GM23338 (cell line): ENCODE measurements at regions not wholly inside any gene's neighbourhood (a gene's known extent, or its start where the extent isn't known, plus 50 kb on each side); places are given as distances from the start of the nearest gene placed in this dataset.

Experiments
- ATAC-seq: fragments of 200-7000 bp; cut with Tn5 transposase; 3 replicates; pipeline ENCODE4 v1.9.1; 2020
- DNase-seq: peaks from one replicate; pipeline ENCODE4 v3.0.0-alpha.2; 2015; ENCODE audit warnings: low spot score
- H2AFZ ChIP-seq: fragments of 200-600 bp; sonication (generic); 2 replicates; pipeline ENCODE4 v1.8.0; 2016; ENCODE audit warnings: antibody characterized with exemption, mild to moderate bottlenecking, moderate library complexity
- H3F3A ChIP-seq: fragments of 200-600 bp; sonication (generic); replicated peaks from 2 replicates; pipeline ENCODE4 v1.8.0; 2017; ENCODE audit warnings: antibody characterized with exemption, mixed run types, low read depth
- H3K27ac ChIP-seq: fragments of 200-600 bp; sonication (generic); 2 replicates; pipeline ENCODE4 v1.6.1; 2016; ENCODE audit warnings: low read depth
- H3K27me3 ChIP-seq: fragments of 200-600 bp; sonication (generic); 2 replicates; pipeline ENCODE4 v1.8.0; 2016; ENCODE audit warnings: mild to moderate bottlenecking, mixed run types, moderate library complexity; ENCODE audit not compliant: insufficient read depth
- H3K36me3 ChIP-seq: fragments of 200-600 bp; sonication (generic); 2 replicates; pipeline ENCODE4 v1.8.0; 2016; ENCODE audit warnings: mild to moderate bottlenecking; ENCODE audit not compliant: insufficient read depth
- H3K4me1 ChIP-seq: fragments of 200-600 bp; sonication (generic); 2 replicates; pipeline ENCODE4 v1.8.0; 2016; ENCODE audit warnings: mild to moderate bottlenecking, moderate library complexity; ENCODE audit not compliant: insufficient read depth
- H3K4me2 ChIP-seq: fragments of 200-600 bp; sonication (generic); 2 replicates; pipeline ENCODE4 v1.7.1; 2017; ENCODE audit warnings: mixed run types
- H3K4me3 ChIP-seq: fragments of 200-600 bp; sonication (generic); 2 replicates; pipeline ENCODE4 v1.6.1; 2016; ENCODE audit warnings: mixed run types
- H3K79me2 ChIP-seq: fragments of 200-600 bp; sonication (generic); replicated peaks from 2 replicates; pipeline ENCODE4 v1.8.0; 2017; ENCODE audit warnings: mild to moderate bottlenecking; ENCODE audit not compliant: insufficient read depth
- H3K9me2 ChIP-seq: fragments of 200-600 bp; sonication (generic); 2 replicates; pipeline ENCODE4 v1.8.0; 2017; ENCODE audit not compliant: insufficient read depth
- H4K20me1 ChIP-seq: fragments of 200-600 bp; sonication (generic); replicated peaks from 2 replicates; pipeline ENCODE4 v1.8.0; 2017; ENCODE audit warnings: mild to moderate bottlenecking; ENCODE audit not compliant: insufficient read depth
- H3K27ac Mint-ChIP-seq: 2 replicates; pipeline ENCODE4 v1.8.0; 2020; ENCODE audit warnings: inconsistent platforms, mild to moderate bottlenecking, moderate library complexity, mixed read lengths
- H3K27me3 Mint-ChIP-seq: 3 replicates; pipeline ENCODE4 v1.8.0; 2022; ENCODE audit warnings: low read depth, mild to moderate bottlenecking, moderate library complexity, mixed read lengths, inconsistent platforms; ENCODE audit not compliant: insufficient read depth, poor library complexity
- H3K36me3 Mint-ChIP-seq: 3 replicates; pipeline ENCODE4 v1.8.0; 2021; ENCODE audit warnings: low read depth, mild to moderate bottlenecking, inconsistent platforms, moderate library complexity, mixed read lengths
- H3K4me1 Mint-ChIP-seq: 3 replicates; pipeline ENCODE4 v1.8.0; 2020; ENCODE audit warnings: mild to moderate bottlenecking, inconsistent platforms, mixed read lengths
- H3K4me3 Mint-ChIP-seq: 3 replicates; pipeline ENCODE4 v1.8.0; 2021; ENCODE audit warnings: moderate library complexity, mild to moderate bottlenecking, inconsistent platforms, mixed read lengths
- H3K9me3 Mint-ChIP-seq: 3 replicates; pipeline ENCODE4 v1.8.0; 2020; ENCODE audit warnings: moderate library complexity, mild to moderate bottlenecking, inconsistent platforms, mixed read lengths
- CREB1 ChIP-seq: fragments of 250-450 bp; sonication (Bioruptor Pico); IDR thresholded peaks from 2 replicates; pipeline ENCODE4 v1.5.0; 2020; ENCODE audit warnings: low read depth, mild to moderate bottlenecking, moderate library complexity
- CTCF ChIP-seq, 2 experiments: fragments of 200-600 bp in 1 of 2; sonication (generic) in 1 of 2; conservative IDR thresholded peaks; 2 replicates each; pipeline versions ENCODE4 v1.5.1 to v1.6.1; 2016 to 2017; ENCODE audit warnings: antibody characterized with exemption in 2 of 2, low read depth in 2 of 2, mild to moderate bottlenecking in 2 of 2, moderate library complexity in 1 of 2
- EZH2phosphoT487 ChIP-seq: fragments of 200-600 bp; sonication (generic); IDR thresholded peaks from one replicate; pipeline ENCODE4 v1.8.1; 2018; ENCODE audit warnings: antibody characterized with exemption; ENCODE audit not compliant: unreplicated experiment
- NANOG ChIP-seq: IDR thresholded peaks from 2 replicates; pipeline ENCODE4 v1.6.1; 2016; ENCODE audit warnings: antibody characterized with exemption, borderline replicate concordance
- POLR2AphosphoS5 ChIP-seq: IDR thresholded peaks from 2 replicates; pipeline ENCODE4 v1.6.1; 2016; ENCODE audit warnings: antibody characterized with exemption, low read depth
- ZNF114 ChIP-seq: fragments of 250-450 bp; sonication (Bioruptor Pico); IDR thresholded peaks from 2 replicates; pipeline ENCODE4 v1.5.0; 2020; ENCODE audit warnings: mild to moderate bottlenecking, moderate library complexity
- ZNF331 ChIP-seq: fragments of 250-450 bp; sonication (Bioruptor Pico); IDR thresholded peaks from 2 replicates; pipeline ENCODE4 v1.5.0; 2020; ENCODE audit warnings: low read depth, mild to moderate bottlenecking, moderate library complexity
- ZNF462 ChIP-seq: fragments of 250-450 bp; sonication (Bioruptor Pico); IDR thresholded peaks from 2 replicates; pipeline ENCODE4 v1.5.0; 2020; ENCODE audit warnings: mild to moderate bottlenecking, moderate library complexity

GRCh38 chr14:36465178-36465577 is 54.9 kb downstream of the NKX2-1 start:
- no peaks in the 10 kb centered on the region for H3K27me3 ChIP-seq
- Mint-ChIP-seq H3K4me3 (no peak overlapping the region), H3K36me3 (no peaks in the 10 kb centered on the region)

More at GRCh38 chr14:36465178-36465577, 54.9 kb downstream of the NKX2-1 start:
- Histone ChIP-seq H3K4me1 (no peaks in the 10 kb centered on the region), H3K9me2 (no peaks in the 10 kb centered on the region), H4K20me1 (no peaks in the 10 kb centered on the region), H2AFZ (no peak overlapping the region), H3K4me2 (no peak overlapping the region), H3K4me3 (no peak overlapping the region), H3F3A (no peaks in the 10 kb centered on the region), H3K79me2 (no peaks in the 10 kb centered on the region), H3K27ac (no peak overlapping the region), H3K36me3 (no peaks in the 10 kb centered on the region)
- no peaks in the 10 kb centered on the region for H3K9me3 Mint-ChIP-seq
- H3K27ac Mint-ChIP-seq, result no peak overlapping the region
- ATAC-seq (no peak), DNase-seq (no peak)
- peaks cover 2% of the 10 kb centered on the region for H3K27me3 Mint-ChIP-seq
- no peaks in the 10 kb centered on the region for H3K4me1 Mint-ChIP-seq
- no peak for TF ChIP-seq POLR2AphosphoS5
- no peak for TF ChIP-seq NANOG
- no peak for TF ChIP-seq CTCF (conservative IDR thresholded peaks at IDR 0.05; ENCODE audit: low read depth in 2 of 2)
- TF ChIP-seq ZNF462 (CRISPR knock-in tag), result no peak
- TF ChIP-seq ZNF114, result no peak
- TF ChIP-seq ZNF331 (CRISPR knock-in tag), result no peak
- TF ChIP-seq CREB1 (CRISPR knock-in tag), result no peak
- no peak for TF ChIP-seq EZH2phosphoT487
